C4-2B (cell line): ENCODE measurements at regions not wholly inside any gene's neighbourhood (a gene's known extent, or its start where the extent isn't known, plus 50 kb on each side); places are given as distances from the start of the nearest gene placed in this dataset.

Source experiments
- H3K27ac ChIP-seq: fragments of 450-650 bp; 2 replicates; pipeline ENCODE4 v1.5.1; 2017
- CTCF ChIP-seq: fragments of 450-650 bp; conservative IDR thresholded peaks from 2 replicates; pipeline ENCODE4 v1.5.1; 2017; ENCODE audit warnings: mild to moderate bottlenecking
- ZFX ChIP-seq: fragments of 450-650 bp; IDR thresholded peaks from 2 replicates; pipeline ENCODE4 v1.6.1; 2017

GRCh38 chr6:150797949-150798348, 67.6 kb upstream of the MTHFD1L start:
- TF ChIP-seq ZFX (no peak), CTCF (no peak)
- H3K27ac ChIP-seq = no peak overlapping the region

- TF ChIP-seq CTCF (no peak), ZFX (no peak)
- H3K27ac ChIP-seq = no peak overlapping the region
Measured at GRCh38 chr6:150799276-150799805, 66.2 kb upstream of the MTHFD1L start.

GRCh38 chr6:150800674-150801314, 64.7 kb upstream of the MTHFD1L start:
- TF ChIP-seq ZFX = no peak
- no peak for TF ChIP-seq CTCF
- no peak overlapping the region for H3K27ac ChIP-seq

GRCh38 chr6:150806790-150807189, 58.7 kb upstream of the MTHFD1L start:
- H3K27ac ChIP-seq = no peak overlapping the region
- TF ChIP-seq CTCF = no peak
- no peak for TF ChIP-seq ZFX

- TF ChIP-seq ZFX (no peak), CTCF (no peak)
- H3K27ac ChIP-seq = no peak overlapping the region
Measured at GRCh38 chr6:150813319-150813992, 52.0 kb upstream of the MTHFD1L start.

- no peak for TF ChIP-seq CTCF
- no peak for TF ChIP-seq ZFX
Measured at GRCh38 chr6:150813993-150814359, 51.5 kb upstream of the MTHFD1L start.

More at GRCh38 chr6:150813993-150814359, 51.5 kb upstream of the MTHFD1L start:
- H3K27ac ChIP-seq = no peak overlapping the region
